WERI-Rb-1 (cell line): ENCODE measurements at regions not wholly inside any gene's neighbourhood (a gene's known extent, or its start where the extent isn't known, plus 50 kb on each side); places are given as distances from the start of the nearest gene placed in this dataset.
A peak's percentile ranks its signal among the peaks of the same experiment; 100 is the strongest.

Experiments used
- DNase-seq: peaks from one replicate; pipeline ENCODE4 v3.0.0-alpha.2; 2020
- H3K27ac ChIP-seq: fragments of 250-450 bp; sonication (Bioruptor Pico); 2 replicates; pipeline ENCODE4 v1.5.1; 2020; ENCODE audit warnings: mild to moderate bottlenecking, moderate library complexity
- H3K27me3 ChIP-seq: fragments of 250-450 bp; sonication (Bioruptor Pico); 2 replicates; pipeline ENCODE4 v1.5.1; 2021; ENCODE audit warnings: mild to moderate bottlenecking, low read depth, moderate library complexity; ENCODE audit not compliant: insufficient read depth, severe bottlenecking
- H3K36me3 ChIP-seq: fragments of 250-450 bp; sonication (Bioruptor Pico); 2 replicates; pipeline ENCODE4 v1.5.1; 2020; ENCODE audit warnings: mild to moderate bottlenecking, moderate library complexity
- H3K4me3 ChIP-seq: 2 replicates; pipeline ENCODE4 v1.5.1; 2011; ENCODE audit warnings: low read depth, mild to moderate bottlenecking, control low read depth, low read length
- H3K9me3 ChIP-seq: fragments of 250-450 bp; sonication (Bioruptor Pico); 2 replicates; pipeline ENCODE4 v1.5.1; 2021; ENCODE audit warnings: mild to moderate bottlenecking, moderate library complexity; ENCODE audit not compliant: severe bottlenecking
- TF ChIP-seq, protein P1 (sequence below): IDR thresholded peaks from 2 replicates; pipeline ENCODE4 v1.5.1; 2011; ENCODE audit warnings: low read depth, mild to moderate bottlenecking, control low read depth, inconsistent platforms, low read length

DNA sequence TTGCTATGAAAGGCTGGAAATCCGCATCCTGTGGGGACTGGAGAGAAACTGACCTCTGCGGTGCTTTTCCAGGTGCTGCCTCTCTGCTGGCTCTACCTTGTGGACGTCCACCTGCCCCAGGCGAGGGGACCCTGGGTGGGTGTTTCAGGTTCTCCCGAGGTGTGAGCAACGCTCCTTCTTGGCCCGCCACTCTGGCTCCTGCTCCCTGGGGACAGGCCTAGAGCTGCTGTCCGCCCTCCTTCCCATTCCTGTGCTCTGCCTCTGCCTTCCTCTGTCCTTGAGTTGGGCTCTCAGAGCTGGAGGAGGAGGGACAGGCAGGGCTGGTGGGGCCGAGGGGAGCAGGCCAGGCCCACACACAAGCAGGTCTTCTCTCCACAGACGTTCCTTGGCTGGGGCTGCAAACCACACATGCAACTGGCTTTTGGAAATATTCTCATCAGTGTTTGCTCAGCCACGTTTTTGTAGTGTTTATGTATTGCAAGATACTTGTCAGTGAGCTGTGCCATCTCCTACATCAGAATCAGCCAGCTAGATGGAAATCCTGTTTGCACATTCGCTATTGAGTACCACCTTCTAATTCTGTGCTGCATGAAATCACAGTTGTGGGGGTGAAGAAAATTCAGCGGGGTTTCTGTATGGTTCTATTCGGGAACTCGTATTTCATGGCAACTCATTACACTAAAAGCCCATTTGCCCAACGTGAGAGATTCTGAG is 1115.0 kb downstream of the BRD1 start:
- TF ChIP-seq, protein P1, sequence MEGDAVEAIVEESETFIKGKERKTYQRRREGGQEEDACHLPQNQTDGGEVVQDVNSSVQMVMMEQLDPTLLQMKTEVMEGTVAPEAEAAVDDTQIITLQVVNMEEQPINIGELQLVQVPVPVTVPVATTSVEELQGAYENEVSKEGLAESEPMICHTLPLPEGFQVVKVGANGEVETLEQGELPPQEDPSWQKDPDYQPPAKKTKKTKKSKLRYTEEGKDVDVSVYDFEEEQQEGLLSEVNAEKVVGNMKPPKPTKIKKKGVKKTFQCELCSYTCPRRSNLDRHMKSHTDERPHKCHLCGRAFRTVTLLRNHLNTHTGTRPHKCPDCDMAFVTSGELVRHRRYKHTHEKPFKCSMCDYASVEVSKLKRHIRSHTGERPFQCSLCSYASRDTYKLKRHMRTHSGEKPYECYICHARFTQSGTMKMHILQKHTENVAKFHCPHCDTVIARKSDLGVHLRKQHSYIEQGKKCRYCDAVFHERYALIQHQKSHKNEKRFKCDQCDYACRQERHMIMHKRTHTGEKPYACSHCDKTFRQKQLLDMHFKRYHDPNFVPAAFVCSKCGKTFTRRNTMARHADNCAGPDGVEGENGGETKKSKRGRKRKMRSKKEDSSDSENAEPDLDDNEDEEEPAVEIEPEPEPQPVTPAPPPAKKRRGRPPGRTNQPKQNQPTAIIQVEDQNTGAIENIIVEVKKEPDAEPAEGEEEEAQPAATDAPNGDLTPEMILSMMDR, result no peak
- no peak overlapping the region for H3K4me3 ChIP-seq
- peaks cover 10% of the 10 kb centered on the region for H3K36me3 ChIP-seq
- peaks cover 3% of the 10 kb centered on the region for H3K9me3 ChIP-seq
- peak overlapping the region; percentile 41 for H3K27ac ChIP-seq
- H3K27me3 ChIP-seq, result no peaks in the 10 kb centered on the region
- no peak for DNase-seq

DNA sequence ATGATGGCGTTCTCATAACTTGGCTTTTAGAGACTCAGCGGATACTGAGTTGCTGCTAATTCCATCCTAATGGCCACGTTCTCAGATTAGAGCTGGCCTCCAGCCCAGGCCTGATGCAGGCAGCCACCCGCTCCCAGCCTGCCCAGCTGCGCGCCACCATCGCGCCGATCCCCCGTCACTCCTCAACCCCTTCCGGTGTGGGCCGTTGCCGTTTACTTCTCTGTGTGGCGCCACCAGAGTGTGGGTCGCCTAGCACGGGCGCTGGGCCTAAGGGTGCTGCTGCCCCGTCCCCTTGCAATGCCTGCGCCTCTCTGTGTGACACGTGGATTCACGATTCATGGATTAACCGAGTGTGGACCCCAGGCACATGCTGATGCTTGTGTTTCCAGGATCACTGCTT is 1116.0 kb downstream of the BRD1 start:
- no peak overlapping the region for H3K27ac ChIP-seq
- peaks cover 10% of the 10 kb centered on the region for H3K36me3 ChIP-seq
- peaks cover 3% of the 10 kb centered on the region for H3K9me3 ChIP-seq
- TF ChIP-seq, protein P1, result no peak
- no peak for DNase-seq
- H3K27me3 ChIP-seq, result no peaks in the 10 kb centered on the region
- no peak overlapping the region for H3K4me3 ChIP-seq

DNA sequence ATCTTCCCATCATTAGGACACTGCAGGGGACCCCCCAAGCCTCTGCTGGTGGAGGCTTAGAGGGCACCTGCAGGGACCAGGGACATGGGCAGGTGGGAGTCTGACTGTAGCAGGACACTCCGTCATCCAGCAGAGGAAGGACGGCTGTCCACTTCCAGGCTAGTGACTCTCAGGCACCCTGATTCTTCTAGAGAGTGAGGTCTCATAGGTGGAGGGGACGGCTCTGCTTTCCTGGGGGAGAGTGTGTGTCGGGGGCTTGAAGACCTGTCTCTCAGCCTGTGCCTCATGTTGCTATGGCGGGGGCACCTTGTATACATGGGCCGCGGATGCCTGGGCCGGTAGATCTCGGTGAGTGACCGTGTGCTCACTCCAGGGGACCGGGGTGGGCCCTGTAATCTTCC is 1116.6 kb downstream of the BRD1 start:
- TF ChIP-seq, protein P1, result no peak
- Histone ChIP-seq H3K4me3 (no peak overlapping the region), H3K9me3 (peaks cover 2% of the 10 kb centered on the region)

DNA sequence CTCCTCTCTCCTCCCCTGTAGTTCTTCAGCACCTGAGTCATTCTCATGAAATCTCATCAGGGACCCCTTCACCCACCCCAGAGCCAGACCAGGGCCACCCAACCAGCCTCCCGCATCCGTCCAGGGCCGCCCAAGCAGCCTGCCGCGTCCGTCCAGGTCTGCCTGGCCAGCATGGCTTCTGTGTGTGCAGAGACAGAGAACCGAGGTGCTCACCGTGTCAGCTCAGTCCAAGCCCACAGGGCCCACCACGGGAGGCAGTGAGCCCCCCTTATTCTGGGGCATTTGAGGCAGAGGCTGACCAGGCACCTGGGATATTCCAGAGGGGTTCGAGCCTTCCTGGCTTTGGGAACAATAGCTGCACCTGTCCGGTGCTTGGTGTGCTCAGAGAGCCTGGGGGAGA is 1117.3 kb downstream of the BRD1 start:
- DNase-seq, result no peak
- Histone ChIP-seq H3K4me3 (no peak overlapping the region), H3K27ac (no peak overlapping the region), H3K9me3 (no peaks in the 10 kb centered on the region), H3K27me3 (no peaks in the 10 kb centered on the region), H3K36me3 (peaks cover 10% of the 10 kb centered on the region)
- TF ChIP-seq, protein P1, result no peak

More for the DNA sequence above, 1116.6 kb downstream of the BRD1 start:
- no peak overlapping the region for H3K27ac ChIP-seq
- H3K27me3 ChIP-seq, result no peaks in the 10 kb centered on the region
- DNase-seq, result no peak
- peaks cover 10% of the 10 kb centered on the region for H3K36me3 ChIP-seq

DNA sequence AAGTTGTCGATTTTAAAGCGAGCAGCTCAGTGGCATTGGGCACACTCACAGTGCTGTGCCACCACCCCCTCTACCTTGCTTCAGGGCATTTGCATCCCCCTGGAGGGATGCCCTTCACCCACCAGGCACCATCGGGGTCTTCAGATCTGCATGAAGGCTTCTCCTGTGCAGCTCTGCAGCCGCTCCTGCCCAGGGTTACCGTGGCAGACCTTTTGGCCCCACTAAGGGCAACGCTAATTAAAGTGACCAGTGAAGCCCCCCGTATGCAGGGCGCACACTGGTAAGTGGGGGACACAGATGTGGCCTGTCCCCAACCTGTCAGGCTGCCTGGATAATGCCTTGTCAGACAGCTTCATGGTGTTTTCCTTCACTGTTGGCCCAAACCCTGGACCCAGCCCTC is 1117.7 kb downstream of the BRD1 start:
- no peak overlapping the region for H3K4me3 ChIP-seq
- no peaks in the 10 kb centered on the region for H3K9me3 ChIP-seq
- no peak overlapping the region for H3K27ac ChIP-seq
- H3K36me3 ChIP-seq, result peaks cover 10% of the 10 kb centered on the region
- TF ChIP-seq, protein P1, result no peak
- H3K27me3 ChIP-seq, result no peaks in the 10 kb centered on the region
- DNase-seq, result no peak

DNA sequence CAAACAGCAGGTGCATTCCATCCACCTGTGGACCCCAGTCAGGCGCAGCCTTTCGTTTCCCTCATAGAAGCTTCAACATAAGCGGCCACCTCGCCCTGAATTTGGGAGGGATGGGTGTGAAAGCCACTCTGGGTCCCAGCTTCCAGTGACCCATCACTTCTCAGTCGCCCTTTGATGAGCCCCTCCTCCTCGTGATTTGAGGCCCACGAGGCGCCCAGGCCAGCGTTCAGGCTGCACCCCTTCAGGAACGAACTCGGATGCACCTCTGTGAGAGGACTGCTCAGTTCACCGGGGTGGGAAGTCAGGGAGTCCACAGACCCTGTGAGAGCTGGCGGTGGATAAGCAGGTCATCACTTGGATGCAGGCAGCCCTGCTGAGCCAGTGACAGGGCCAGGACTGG is 1118.2 kb downstream of the BRD1 start:
- TF ChIP-seq, protein P1, result no peak

More for the DNA sequence above, 1118.2 kb downstream of the BRD1 start:
- Histone ChIP-seq H3K4me3 (no peak overlapping the region), H3K27ac (no peak overlapping the region), H3K36me3 (peaks cover 10% of the 10 kb centered on the region), H3K27me3 (no peaks in the 10 kb centered on the region), H3K9me3 (no peaks in the 10 kb centered on the region)
- no peak for DNase-seq
